Loucy (cell line): ENCODE measurements at regions not wholly inside any gene's neighbourhood (a gene's known extent, or its start where the extent isn't known, plus 50 kb on each side); places are given as distances from the start of the nearest gene placed in this dataset.
A peak's percentile ranks its signal among the peaks of the same experiment; 100 is the strongest.
"Not testable (repeated sequence)": the region's sequence is repeated elsewhere in the genome, so short reads cannot be mapped to it uniquely, and the experiment has no call there.

Source experiments
- H2AFZ ChIP-seq: fragments of 200-600 bp; sonication (generic); 2 replicates; pipeline ENCODE4 v1.6.0; 2016; ENCODE audit warnings: antibody characterized with exemption, mild to moderate bottlenecking, low read length, moderate library complexity
- H3F3A ChIP-seq: fragments of 200-600 bp; 2 replicates; pipeline ENCODE4 v1.6.0; 2016; ENCODE audit warnings: antibody characterized with exemption, low read depth, mild to moderate bottlenecking
- H3K27me3 ChIP-seq: fragments of 200-600 bp; sonication (generic); 2 replicates; pipeline ENCODE4 v1.6.1; 2014; ENCODE audit warnings: low read length, mild to moderate bottlenecking; ENCODE audit not compliant: insufficient read depth, poor library complexity, severe bottlenecking
- H3K36me3 ChIP-seq: fragments of 200-600 bp; sonication (generic); 2 replicates; pipeline ENCODE4 v1.6.1; 2016; ENCODE audit warnings: low read length; ENCODE audit not compliant: insufficient read depth
- H3K4me1 ChIP-seq: fragments of 200-600 bp; sonication (generic); 2 replicates; pipeline ENCODE4 v1.5.1; 2014; ENCODE audit warnings: low read length, mild to moderate bottlenecking; ENCODE audit not compliant: insufficient read depth, poor library complexity, severe bottlenecking
- H3K4me2 ChIP-seq: fragments of 200-600 bp; sonication (generic); 2 replicates; pipeline ENCODE4 v1.6.0; 2014; ENCODE audit warnings: antibody characterized with exemption, low read length, low read depth, mild to moderate bottlenecking; ENCODE audit not compliant: poor library complexity, severe bottlenecking
- H3K4me3 ChIP-seq: fragments of 200-600 bp; sonication (generic); 2 replicates; pipeline ENCODE4 v1.5.1; 2014; ENCODE audit warnings: low read length, mild to moderate bottlenecking, mixed read lengths; ENCODE audit not compliant: poor library complexity, severe bottlenecking
- H3K79me2 ChIP-seq: fragments of 200-600 bp; sonication (generic); 2 replicates; pipeline ENCODE4 v1.6.1; 2014; ENCODE audit warnings: low read length; ENCODE audit not compliant: insufficient read depth
- H3K9ac ChIP-seq: fragments of 200-600 bp; sonication (generic); 2 replicates; pipeline ENCODE4 v1.6.0; 2014; ENCODE audit warnings: mild to moderate bottlenecking, low read depth, low read length, moderate library complexity; ENCODE audit not compliant: poor library complexity, severe bottlenecking
- H3K9me2 ChIP-seq: fragments of 200-600 bp; sonication (generic); replicated peaks from 2 replicates; pipeline ENCODE4 v1.6.1; 2016; ENCODE audit warnings: low read depth, low read length, mixed read lengths
- H3K9me3 ChIP-seq: fragments of 200-600 bp; sonication (generic); 2 replicates; pipeline ENCODE4 v1.6.1; 2014; ENCODE audit warnings: mild to moderate bottlenecking, antibody characterized with exemption, low read length, low read depth; ENCODE audit not compliant: insufficient read depth
- H4K20me1 ChIP-seq: fragments of 200-600 bp; sonication (generic); 2 replicates; pipeline ENCODE4 v1.6.0; 2014; ENCODE audit warnings: antibody characterized with exemption, low read length, mild to moderate bottlenecking; ENCODE audit not compliant: insufficient read depth, poor library complexity, severe bottlenecking
- CTCF ChIP-seq: fragments of 200-600 bp; sonication (generic); conservative IDR thresholded peaks from 2 replicates; pipeline ENCODE4 v1.5.1; 2014; ENCODE audit warnings: mild to moderate bottlenecking, antibody characterized with exemption, low read length
- EZH2phosphoT487 ChIP-seq: fragments of 200-600 bp; IDR thresholded peaks from 2 replicates; pipeline ENCODE4 v1.6.1; 2018; ENCODE audit warnings: antibody characterized with exemption, mild to moderate bottlenecking, moderate library complexity, borderline replicate concordance

- H3K9ac ChIP-seq, H3K4me2 ChIP-seq, H3K27me3 ChIP-seq, H3K4me3 ChIP-seq, H3K36me3 ChIP-seq, H3K4me1 ChIP-seq, H3K9me3 ChIP-seq, H3K79me2 ChIP-seq, H4K20me1 ChIP-seq, H2AFZ ChIP-seq, H3K9me2 ChIP-seq, H3F3A ChIP-seq: not testable (repeated sequence)
Observed at GRCh38 chr1:148391323-148391722, 91.8 kb downstream of the PPIAL4G start.

- Histone ChIP-seq H3K4me3 (peak overlapping the region; percentile 68), H3F3A (no peaks in the 10 kb centered on the region), H3K79me2 (no peaks in the 10 kb centered on the region), H3K9ac (peak overlapping the region; percentile 41), H4K20me1 (no peaks in the 10 kb centered on the region), H2AFZ (peak overlapping the region; percentile 85), H3K27me3 (no peaks in the 10 kb centered on the region), H3K9me2 (no peaks in the 10 kb centered on the region), H3K9me3 (no peaks in the 10 kb centered on the region; the same call in 1 of the 2 replicates), H3K36me3 (no peaks in the 10 kb centered on the region), H3K4me2 (peak overlapping the region; percentile 53), H3K4me1 (no peaks in the 10 kb centered on the region)
- TF ChIP-seq CTCF (no peak), EZH2phosphoT487 (no peak)
Observed at GRCh38 chr1:148389027-148389339, 94.1 kb downstream of the PPIAL4G start.

GRCh38 chr1:148388260-148389026 is 94.7 kb downstream of the PPIAL4G start:
- no peaks in the 10 kb centered on the region for H4K20me1 ChIP-seq
- no peak for TF ChIP-seq EZH2phosphoT487
- TF ChIP-seq CTCF, result no peak
- H3K4me3 ChIP-seq, result peak overlapping the region; percentile 68
- no peaks in the 10 kb centered on the region for H3K36me3 ChIP-seq
- H3K9ac ChIP-seq, result peak overlapping the region; percentile 41
- H3K9me3 ChIP-seq, result no peaks in the 10 kb centered on the region; the same call in 1 of the 2 replicates
- no peaks in the 10 kb centered on the region for H3F3A ChIP-seq
- peak overlapping the region; percentile 53 for H3K4me2 ChIP-seq
- H3K9me2 ChIP-seq, result no peaks in the 10 kb centered on the region
- H3K4me1 ChIP-seq, result no peaks in the 10 kb centered on the region
- peak overlapping the region; percentile 85 for H2AFZ ChIP-seq
- H3K79me2 ChIP-seq, result no peaks in the 10 kb centered on the region
- H3K27me3 ChIP-seq, result no peaks in the 10 kb centered on the region

- not testable (repeated sequence) for H3K4me1 ChIP-seq, H3K9ac ChIP-seq, H3K27me3 ChIP-seq, H3K79me2 ChIP-seq, H2AFZ ChIP-seq, H4K20me1 ChIP-seq, H3K4me3 ChIP-seq, H3K9me2 ChIP-seq, H3K4me2 ChIP-seq, H3K36me3 ChIP-seq, H3F3A ChIP-seq, H3K9me3 ChIP-seq
Observed at GRCh38 chr1:148387949-148388259, 95.2 kb downstream of the PPIAL4G start.

GRCh38 chr1:148387122-148387948 is 95.8 kb downstream of the PPIAL4G start:
- not testable (repeated sequence) for H3K9me3 ChIP-seq, H3K9me2 ChIP-seq, H3K36me3 ChIP-seq, H2AFZ ChIP-seq, H3K9ac ChIP-seq, H3K4me2 ChIP-seq, H3K4me3 ChIP-seq, H3F3A ChIP-seq, H3K27me3 ChIP-seq, H3K79me2 ChIP-seq, H3K4me1 ChIP-seq, H4K20me1 ChIP-seq
